ENCODE measurements at regions not wholly inside any gene's neighbourhood (a gene's known extent, or its start where the extent isn't known, plus 50 kb on each side); places are given as distances from the start of the nearest gene placed in this dataset.

- TF ChIP-seq CTCF (conservative IDR thresholded peaks at IDR 0.05 in 1 of 2, IDR thresholded peaks at IDR 0.05 in 1 of 2; ENCODE audit: low read depth in 1 of 2, low read length in 2 of 2): no peak
- TF ChIP-seq EZH2 (IDR thresholded peaks at IDR 0.05; ENCODE audit: low read length, missing control alignments): no peak
Observed at GRCh38 chr3:68271145-68271544, 616.7 kb upstream of the SUCLG2 start.
